HT-29 (cell line): ENCODE measurements at regions not wholly inside any gene's neighbourhood (a gene's known extent, or its start where the extent isn't known, plus 50 kb on each side); places are given as distances from the start of the nearest gene placed in this dataset.
A peak's percentile ranks its signal among the peaks of the same experiment; 100 is the strongest.
"Not testable (repeated sequence)": the region's sequence is repeated elsewhere in the genome, so short reads cannot be mapped to it uniquely, and the experiment has no call there.

Source experiments
- DNase-seq: peaks from one replicate; pipeline ENCODE4 v3.0.0-alpha.2; 2015; ENCODE audit warnings: low spot score

GRCh38 chr13:108077284-108077683, 138.1 kb downstream of the LIG4 start:
- no peak for DNase-seq

GRCh38 chr13:108074429-108074828, 140.9 kb downstream of the LIG4 start:
- not testable (repeated sequence) for DNase-seq

- no peak for DNase-seq
These were observed 144.4 kb downstream of the LIG4 start for GRCh38 chr13:108070925-108071324.

- no peak for DNase-seq
These were observed 144.8 kb downstream of the LIG4 start for GRCh38 chr13:108070491-108070890.

GRCh38 chr13:108069521-108070210, 145.7 kb downstream of the LIG4 start:
- DNase-seq, result no peak

- not testable (repeated sequence) for DNase-seq
These were observed 151.0 kb downstream of the LIG4 start for GRCh38 chr13:108064372-108064771.

GRCh38 chr13:108060111-108060510, 155.2 kb downstream of the LIG4 start:
- DNase-seq, result no peak

GRCh38 chr13:108056278-108056677, 159.1 kb downstream of the LIG4 start:
- DNase-seq, result no peak

- no peak for DNase-seq
These were observed 166.1 kb downstream of the LIG4 start for GRCh38 chr13:108049211-108049610.

GRCh38 chr13:108044954-108045353, 170.4 kb downstream of the LIG4 start:
- no peak for DNase-seq

GRCh38 chr13:108042866-108043265, 172.5 kb downstream of the LIG4 start:
- DNase-seq, result not testable (repeated sequence)

- no peak for DNase-seq
These were observed 178.0 kb downstream of the LIG4 start for GRCh38 chr13:108037348-108037747.

- DNase-seq, result no peak
These were observed 178.9 kb downstream of the LIG4 start for GRCh38 chr13:108036411-108036932.

GRCh38 chr13:108034909-108035410, 180.4 kb downstream of the LIG4 start:
- peak; percentile 20 for DNase-seq

GRCh38 chr13:108033800-108034707, 181.3 kb downstream of the LIG4 start:
- peak; percentile 90 for DNase-seq

- no peak for DNase-seq
These were observed 183.5 kb downstream of the LIG4 start for GRCh38 chr13:108031865-108032264.

- no peak for DNase-seq
These were observed 184.6 kb downstream of the LIG4 start for GRCh38 chr13:108030769-108031168.

- peak; percentile 36 for DNase-seq
These were observed 188.5 kb downstream of the LIG4 start for GRCh38 chr13:108026680-108027410.

GRCh38 chr13:108020027-108020426, 195.3 kb downstream of the LIG4 start:
- DNase-seq, result peak; percentile 88

GRCh38 chr13:108018371-108018870, 196.9 kb downstream of the LIG4 start:
- no peak for DNase-seq

GRCh38 chr13:108006619-108007018, 208.7 kb downstream of the LIG4 start:
- no peak for DNase-seq
